ENCODE measurements at regions not wholly inside any gene's neighbourhood (a gene's known extent, or its start where the extent isn't known, plus 50 kb on each side); places are given as distances from the start of the nearest gene placed in this dataset.

- TF ChIP-seq JUND (IDR thresholded peaks at IDR 0.05; ENCODE audit: low read depth): no peak
Observed at GRCh38 chr2:237217995-237218616, 132.4 kb downstream of the COPS8 start.

DNA sequence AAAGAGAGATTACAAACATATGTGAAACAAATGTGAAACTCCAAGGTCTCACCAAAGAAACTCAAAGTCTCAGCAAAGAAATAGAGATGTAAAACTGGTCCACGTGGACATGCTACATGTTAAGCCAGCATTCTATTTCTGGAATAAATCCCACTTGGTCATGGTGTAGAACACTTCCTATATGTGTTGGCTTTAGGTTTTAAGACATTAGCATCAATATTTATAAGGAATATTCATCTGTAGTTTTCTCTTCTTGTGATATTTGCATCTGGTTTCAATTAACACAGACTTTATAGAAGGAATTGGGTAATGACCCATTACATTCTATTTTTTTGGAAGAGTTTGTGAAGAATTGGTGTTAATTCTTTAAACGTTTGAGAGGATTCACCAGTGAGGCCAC, 133.1 kb downstream of the COPS8 start:
- in situ Hi-C loops (cut with HindIII; ENCODE audit: low pct_unique_long_range_greater_than_20kb, low sequenced_read_pairs): no loop called here
- TF ChIP-seq JUND (IDR thresholded peaks at IDR 0.05; ENCODE audit: low read depth): no peak
- DNase-seq (ENCODE audit: low read depth in 1 of 2, low spot score in 1 of 2): no peak

More at GRCh38 chr2:237217995-237218616, 132.4 kb downstream of the COPS8 start:
- in situ Hi-C loops (cut with HindIII; ENCODE audit: low pct_unique_long_range_greater_than_20kb, low sequenced_read_pairs): no loop called here
- no peak for DNase-seq (ENCODE audit: low read depth in 1 of 2, low spot score in 1 of 2)

GRCh38 chr2:237219826-237220225, 134.1 kb downstream of the COPS8 start:
- no peak for TF ChIP-seq JUND (IDR thresholded peaks at IDR 0.05; ENCODE audit: low read depth)
- in situ Hi-C loops (cut with HindIII; ENCODE audit: low pct_unique_long_range_greater_than_20kb, low sequenced_read_pairs): no loop called here
- no peak for DNase-seq (ENCODE audit: low read depth in 1 of 2, low spot score in 1 of 2)

DNA sequence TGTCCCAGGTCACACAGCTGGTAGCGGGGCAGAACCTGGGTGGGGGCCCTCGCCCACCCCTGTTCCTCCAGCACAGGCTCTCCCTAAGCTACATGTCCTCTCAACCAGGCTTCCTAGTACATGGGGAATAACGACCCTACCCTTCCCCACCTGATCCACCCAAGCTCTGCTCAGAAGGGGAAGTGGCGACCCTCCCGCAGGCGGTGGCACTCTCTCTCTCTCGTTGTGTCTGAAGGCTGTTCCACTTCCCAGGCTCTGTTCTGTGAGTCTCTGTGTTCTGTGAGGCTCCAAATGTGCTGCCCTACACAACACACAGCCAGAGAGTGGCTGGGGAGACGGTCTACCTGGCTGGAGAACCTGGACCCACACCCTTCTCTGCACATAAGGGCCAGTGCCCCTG, 135.8 kb downstream of the COPS8 start:
- DNase-seq (ENCODE audit: low read depth in 1 of 2, low spot score in 1 of 2): no peak
- in situ Hi-C loops (cut with HindIII; ENCODE audit: low pct_unique_long_range_greater_than_20kb, low sequenced_read_pairs): no loop called here
- no peak for TF ChIP-seq JUND (IDR thresholded peaks at IDR 0.05; ENCODE audit: low read depth)

DNA sequence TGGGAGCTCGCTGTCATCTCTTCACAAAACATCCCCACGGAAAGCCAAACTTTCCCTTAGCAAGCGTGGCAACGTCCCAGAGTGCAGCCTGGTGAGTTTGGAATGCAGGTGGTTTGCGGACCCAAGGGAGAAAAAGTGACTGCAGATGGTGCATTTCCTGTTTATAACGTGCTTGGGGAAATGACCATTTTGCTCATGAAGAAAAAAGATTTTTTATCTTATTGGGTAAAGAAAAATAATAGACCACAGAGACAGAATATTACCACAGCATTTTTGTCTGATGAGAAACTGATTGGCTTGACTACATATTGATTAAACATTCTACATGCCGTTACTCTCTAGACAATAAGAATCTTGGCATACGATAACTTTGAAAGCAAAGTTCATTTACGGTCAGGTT, 136.5 kb downstream of the COPS8 start:
- no peak for TF ChIP-seq JUND (IDR thresholded peaks at IDR 0.05; ENCODE audit: low read depth)
- in situ Hi-C loops (cut with HindIII; ENCODE audit: low pct_unique_long_range_greater_than_20kb, low sequenced_read_pairs): no loop called here
- DNase-seq (ENCODE audit: low read depth in 1 of 2, low spot score in 1 of 2): peak in 1 of 2 experiments; percentile 16

DNA sequence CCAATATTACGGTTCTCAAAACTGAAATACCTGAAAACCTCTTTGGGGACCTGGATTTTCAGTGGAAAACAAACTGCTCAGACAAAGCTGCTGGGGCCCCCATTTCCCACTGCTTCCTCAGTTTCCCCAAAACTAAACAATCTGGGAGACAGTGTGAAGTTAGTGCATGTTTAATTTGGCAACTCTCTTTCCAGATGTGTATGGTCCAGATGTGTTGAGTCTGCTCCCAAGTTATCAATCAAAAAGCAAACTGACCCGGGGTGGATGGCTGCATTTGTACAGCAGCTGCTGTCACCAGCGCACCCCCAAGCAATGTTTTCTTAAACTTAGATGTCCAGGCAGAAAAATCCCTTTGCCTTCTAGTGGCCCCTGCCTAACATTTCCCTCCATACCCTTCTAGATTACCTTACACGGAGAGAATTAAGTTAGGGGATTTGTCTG, 136.9 kb downstream of the COPS8 start:
- TF ChIP-seq JUND (IDR thresholded peaks at IDR 0.05; ENCODE audit: low read depth): no peak
- in situ Hi-C loops (cut with HindIII; ENCODE audit: low pct_unique_long_range_greater_than_20kb, low sequenced_read_pairs): no loop called here
- no peak for DNase-seq (ENCODE audit: low read depth in 1 of 2, low spot score in 1 of 2)

DNA sequence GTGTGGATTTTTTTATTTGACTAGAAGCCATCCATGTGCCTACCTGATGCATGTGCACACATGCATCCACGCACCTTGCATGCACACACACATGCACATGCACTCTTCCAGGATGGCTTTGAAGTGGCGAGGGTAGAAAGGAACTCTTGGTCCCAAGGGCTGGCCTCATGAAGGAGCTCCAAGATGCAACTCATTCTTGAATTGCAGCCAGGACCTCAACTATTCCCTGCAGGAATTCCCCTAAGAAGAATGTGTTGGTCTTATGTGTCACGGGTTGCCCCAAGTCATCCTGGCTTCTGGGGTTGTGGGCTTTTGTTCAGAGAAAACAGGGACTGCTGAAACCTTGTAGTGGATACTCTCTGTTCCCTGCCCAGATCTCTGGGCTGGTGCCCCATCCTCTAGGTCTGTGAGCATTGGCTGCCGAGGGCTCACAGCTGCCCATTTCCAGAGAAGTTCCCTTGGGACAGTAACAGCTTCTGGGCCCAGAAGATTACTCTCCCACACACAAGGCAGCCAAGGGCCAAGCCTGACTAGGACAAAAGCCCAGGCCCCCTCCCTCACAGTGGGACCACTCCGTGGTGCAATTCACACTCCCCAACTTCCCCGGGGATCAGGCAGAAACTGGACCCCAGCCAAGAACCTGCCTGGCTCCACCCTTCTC, 137.6 kb downstream of the COPS8 start:
- peak in 1 of 2 experiments; percentile 51 for DNase-seq (ENCODE audit: low read depth in 1 of 2, low spot score in 1 of 2)
- in situ Hi-C loops (cut with HindIII; ENCODE audit: low pct_unique_long_range_greater_than_20kb, low sequenced_read_pairs): no loop called here
- TF ChIP-seq JUND (IDR thresholded peaks at IDR 0.05; ENCODE audit: low read depth): no peak

DNA sequence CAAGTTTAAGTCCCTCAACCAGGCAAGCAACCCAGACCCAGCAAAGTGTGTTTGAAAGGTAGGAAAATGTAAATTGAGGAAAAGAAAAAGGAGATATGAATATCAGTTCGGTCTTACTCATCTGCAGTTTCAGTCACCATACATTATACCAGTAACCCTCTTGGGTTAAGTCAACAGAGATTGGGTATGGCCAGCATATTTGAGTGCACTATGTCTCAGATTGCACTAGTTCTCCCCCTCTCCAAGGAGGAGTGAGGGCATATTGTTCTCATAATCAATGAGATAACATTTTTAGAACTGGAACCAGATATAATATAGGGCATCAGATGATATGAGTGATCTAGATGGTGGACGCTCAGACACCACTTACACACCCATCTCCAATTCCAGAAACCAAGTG, 141.5 kb downstream of the COPS8 start:
- DNase-seq (ENCODE audit: low read depth in 1 of 2, low spot score in 1 of 2): no peak
- no peak for TF ChIP-seq JUND (IDR thresholded peaks at IDR 0.05; ENCODE audit: low read depth)
- in situ Hi-C loops (cut with HindIII; ENCODE audit: low pct_unique_long_range_greater_than_20kb, low sequenced_read_pairs): no loop called here

GRCh38 chr2:237227592-237228280, 142.0 kb downstream of the COPS8 start:
- no peak for TF ChIP-seq JUND (IDR thresholded peaks at IDR 0.05; ENCODE audit: low read depth)
- in situ Hi-C loops (cut with HindIII; ENCODE audit: low pct_unique_long_range_greater_than_20kb, low sequenced_read_pairs): no loop called here
- peak in 1 of 2 experiments; percentile 2 for DNase-seq (ENCODE audit: low read depth in 1 of 2, low spot score in 1 of 2)

DNA sequence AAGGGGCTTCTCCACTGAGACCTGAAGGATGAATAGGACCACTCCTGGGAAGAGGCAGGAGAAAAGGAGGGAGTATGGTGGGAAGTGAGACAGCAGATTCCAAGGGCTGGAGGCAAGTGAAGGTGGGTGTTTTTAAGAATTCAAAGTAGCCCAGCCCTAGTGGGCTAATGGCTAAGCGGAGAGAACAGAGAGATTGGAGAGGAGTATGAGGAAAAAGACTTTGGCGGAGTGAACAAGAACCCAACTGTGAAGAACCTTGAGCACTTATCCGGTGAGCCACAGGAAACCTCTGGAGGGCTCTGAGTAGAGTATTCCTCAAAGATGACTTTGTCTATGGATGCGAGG, 142.6 kb downstream of the COPS8 start:
- in situ Hi-C loops (cut with HindIII; ENCODE audit: low pct_unique_long_range_greater_than_20kb, low sequenced_read_pairs): no loop called here
- no peak for DNase-seq (ENCODE audit: low read depth in 1 of 2, low spot score in 1 of 2)
- TF ChIP-seq JUND (IDR thresholded peaks at IDR 0.05; ENCODE audit: low read depth): no peak

DNA sequence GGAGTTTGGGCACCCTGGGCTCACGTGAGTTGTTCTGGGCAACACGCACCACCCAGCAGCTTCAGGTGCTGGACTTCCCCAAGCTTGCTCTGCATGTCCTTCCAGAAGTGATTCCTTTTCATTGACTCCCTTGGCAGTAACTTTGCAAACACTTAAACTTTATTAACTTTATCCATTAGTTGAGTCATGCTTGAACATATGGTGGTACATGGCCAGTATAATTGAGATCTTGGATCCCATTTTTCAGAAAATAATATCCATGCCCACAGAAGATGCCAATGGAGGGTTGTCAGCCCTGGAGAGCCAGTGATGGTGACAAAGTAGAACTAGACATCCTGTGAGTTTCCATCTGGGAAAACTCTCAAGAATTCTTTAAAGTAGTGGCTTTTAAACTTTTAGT, 144.2 kb downstream of the COPS8 start:
- no peak for DNase-seq (ENCODE audit: low read depth in 1 of 2, low spot score in 1 of 2)
- TF ChIP-seq JUND (IDR thresholded peaks at IDR 0.05; ENCODE audit: low read depth): no peak
- in situ Hi-C loops (cut with HindIII; ENCODE audit: low pct_unique_long_range_greater_than_20kb, low sequenced_read_pairs): no loop called here

DNA sequence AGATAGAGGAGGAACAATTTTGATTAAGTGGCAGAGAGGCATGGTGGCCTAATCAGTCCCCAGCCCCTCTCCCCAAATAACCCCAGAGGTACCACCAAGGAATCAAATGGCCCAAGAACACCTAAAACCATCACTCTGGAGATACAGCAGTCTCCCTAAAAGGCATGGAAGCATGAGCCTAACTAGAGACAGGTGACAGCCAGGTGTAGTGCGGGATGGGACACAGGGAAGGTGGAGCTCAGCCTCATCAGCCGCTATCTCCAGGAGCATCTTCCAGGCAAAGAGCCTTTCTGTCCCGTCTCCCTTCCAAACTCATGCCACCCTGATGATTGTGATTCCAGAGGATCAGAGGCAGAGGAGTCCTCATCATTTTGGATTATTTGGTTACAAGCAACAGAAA, 144.7 kb downstream of the COPS8 start:
- in situ Hi-C loops (cut with HindIII; ENCODE audit: low pct_unique_long_range_greater_than_20kb, low sequenced_read_pairs): no loop called here
- DNase-seq (ENCODE audit: low read depth in 1 of 2, low spot score in 1 of 2): no peak
- TF ChIP-seq JUND (IDR thresholded peaks at IDR 0.05; ENCODE audit: low read depth): no peak

DNA sequence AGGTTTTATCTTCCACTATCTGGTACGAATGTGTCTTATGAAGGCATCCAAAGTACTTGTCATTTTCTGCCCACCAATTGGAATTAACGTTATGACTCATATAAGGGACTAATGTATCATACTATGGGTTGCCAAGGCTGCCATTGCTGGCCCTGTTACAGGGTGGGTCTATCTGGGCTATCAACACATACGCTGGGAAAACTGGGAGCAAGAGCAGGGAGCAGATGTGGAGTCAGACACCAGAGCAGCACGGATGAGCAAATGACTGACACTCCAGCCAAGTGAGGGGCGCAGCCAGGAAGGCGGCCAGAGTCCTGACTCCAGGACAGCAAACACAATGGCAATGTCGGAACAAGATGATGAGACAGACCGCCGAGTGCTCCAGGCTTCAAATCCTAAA, 145.9 kb downstream of the COPS8 start:
- no peak for TF ChIP-seq JUND (IDR thresholded peaks at IDR 0.05; ENCODE audit: low read depth)
- in situ Hi-C loops (cut with HindIII; ENCODE audit: low pct_unique_long_range_greater_than_20kb, low sequenced_read_pairs): no loop called here
- no peak for DNase-seq (ENCODE audit: low read depth in 1 of 2, low spot score in 1 of 2)
